Astrocyte of the spinal cord (primary cell): ENCODE measurements at regions not wholly inside any gene's neighbourhood (a gene's known extent, or its start where the extent isn't known, plus 50 kb on each side); places are given as distances from the start of the nearest gene placed in this dataset.

Experiments
- DNase-seq: peaks from one replicate; pipeline ENCODE4 v3.0.0; 2011; ENCODE audit warnings: low read depth, low spot score
- H3K4me3 ChIP-seq: 2 replicates; pipeline ENCODE4 v1.5.1; 2011; ENCODE audit warnings: low read depth, mild to moderate bottlenecking, low read length, moderate library complexity
- CTCF ChIP-seq: IDR thresholded peaks from 2 replicates; pipeline ENCODE4 v1.5.1; 2012; ENCODE audit warnings: low read depth, mild to moderate bottlenecking, low read length, inconsistent platforms
- in situ Hi-C: cut with HindIII; loops from 2 replicates; pipeline ENCODE4 v1.10.0; 2017; ENCODE audit warnings: low sequenced_read_pairs

GRCh38 chr14:83128783-83129182, 1595.1 kb upstream of the SEL1L start:
- DNase-seq, result no peak
- in situ Hi-C loops, result no loop called here
- no peak for TF ChIP-seq CTCF
- H3K4me3 ChIP-seq, result no peak overlapping the region

GRCh38 chr14:83129496-83129895, 1595.8 kb upstream of the SEL1L start:
- TF ChIP-seq CTCF, result no peak
- in situ Hi-C loops, result no loop called here
- DNase-seq, result no peak
- H3K4me3 ChIP-seq, result no peak overlapping the region

GRCh38 chr14:83133981-83134645, 1600.5 kb upstream of the SEL1L start:
- no peak overlapping the region for H3K4me3 ChIP-seq
- in situ Hi-C loops, result no loop called here
- no peak for DNase-seq
- no peak for TF ChIP-seq CTCF

GRCh38 chr14:83140756-83141155, 1607.1 kb upstream of the SEL1L start:
- DNase-seq, result no peak
- in situ Hi-C loops, result no loop called here
- TF ChIP-seq CTCF, result no peak
- no peak overlapping the region for H3K4me3 ChIP-seq

- in situ Hi-C loops, result no loop called here
- no peak overlapping the region for H3K4me3 ChIP-seq
- no peak for DNase-seq
- TF ChIP-seq CTCF, result no peak
Measured at GRCh38 chr14:83147006-83147405, 1613.4 kb upstream of the SEL1L start.

- no peak for DNase-seq
- TF ChIP-seq CTCF, result no peak
- H3K4me3 ChIP-seq, result no peak overlapping the region
- in situ Hi-C loops, result no loop called here
Measured at GRCh38 chr14:83151571-83151970, 1617.9 kb upstream of the SEL1L start.

- no peak overlapping the region for H3K4me3 ChIP-seq
- no peak for TF ChIP-seq CTCF
- DNase-seq, result no peak
- in situ Hi-C loops, result no loop called here
Measured at GRCh38 chr14:83153081-83153480, 1619.4 kb upstream of the SEL1L start.
